ENCODE measurements at regions not wholly inside any gene's neighbourhood (a gene's known extent, or its start where the extent isn't known, plus 50 kb on each side); places are given as distances from the start of the nearest gene placed in this dataset.

GRCh38 chr7:13834328-13834761 lies 155.1 kb downstream of the ETV1 start:
- H3K9me3 ChIP-seq (ENCODE audit: control insufficient read depth in 4 of 4, low read length in 3 of 4) = no peaks in the 10 kb centered on the region
- H3K36me3 ChIP-seq (ENCODE audit: control insufficient read depth in 4 of 4, insufficient read depth in 3 of 4, low read depth in 1 of 4, low read length in 3 of 4) = no peaks in the 10 kb centered on the region
- no peaks in the 10 kb centered on the region for H3K4me1 ChIP-seq (ENCODE audit: control insufficient read depth in 4 of 4, insufficient read depth in 4 of 4, low read length in 3 of 4)
- no peak overlapping the region for H3K4me3 ChIP-seq (ENCODE audit: low read depth in 1 of 3, low read length in 3 of 3)
- no peak overlapping the region for H3K9ac ChIP-seq (ENCODE audit: low read depth in 1 of 2, low read length in 2 of 2)
- 62% methylated on average over 6 of the region's 6 CpGs for WGBS
- no peak for DNase-seq (ENCODE audit: low spot score)
- no peaks in the 10 kb centered on the region for H3K27me3 ChIP-seq (ENCODE audit: control insufficient read depth in 4 of 4, insufficient read depth in 4 of 4, low read length in 3 of 4)
- TF ChIP-seq FOXA2 (IDR thresholded peaks at IDR 0.05) (no peak), NR2F2 (IDR thresholded peaks at IDR 0.05) (no peak), SP1 (IDR thresholded peaks at IDR 0.05) (no peak), TAF1 (conservative IDR thresholded peaks at IDR 0.05) (no peak), EGR1 (IDR thresholded peaks at IDR 0.05; ENCODE audit: low read depth in 2 of 2) (no peak), MAX (IDR thresholded peaks at IDR 0.05) (no peak), FOXA1 (IDR thresholded peaks at IDR 0.05) (no peak), RAD21 (IDR thresholded peaks at IDR 0.05) (no peak), JUND (IDR thresholded peaks at IDR 0.05) (no peak)
- TF ChIP-seq, protein P1, sequence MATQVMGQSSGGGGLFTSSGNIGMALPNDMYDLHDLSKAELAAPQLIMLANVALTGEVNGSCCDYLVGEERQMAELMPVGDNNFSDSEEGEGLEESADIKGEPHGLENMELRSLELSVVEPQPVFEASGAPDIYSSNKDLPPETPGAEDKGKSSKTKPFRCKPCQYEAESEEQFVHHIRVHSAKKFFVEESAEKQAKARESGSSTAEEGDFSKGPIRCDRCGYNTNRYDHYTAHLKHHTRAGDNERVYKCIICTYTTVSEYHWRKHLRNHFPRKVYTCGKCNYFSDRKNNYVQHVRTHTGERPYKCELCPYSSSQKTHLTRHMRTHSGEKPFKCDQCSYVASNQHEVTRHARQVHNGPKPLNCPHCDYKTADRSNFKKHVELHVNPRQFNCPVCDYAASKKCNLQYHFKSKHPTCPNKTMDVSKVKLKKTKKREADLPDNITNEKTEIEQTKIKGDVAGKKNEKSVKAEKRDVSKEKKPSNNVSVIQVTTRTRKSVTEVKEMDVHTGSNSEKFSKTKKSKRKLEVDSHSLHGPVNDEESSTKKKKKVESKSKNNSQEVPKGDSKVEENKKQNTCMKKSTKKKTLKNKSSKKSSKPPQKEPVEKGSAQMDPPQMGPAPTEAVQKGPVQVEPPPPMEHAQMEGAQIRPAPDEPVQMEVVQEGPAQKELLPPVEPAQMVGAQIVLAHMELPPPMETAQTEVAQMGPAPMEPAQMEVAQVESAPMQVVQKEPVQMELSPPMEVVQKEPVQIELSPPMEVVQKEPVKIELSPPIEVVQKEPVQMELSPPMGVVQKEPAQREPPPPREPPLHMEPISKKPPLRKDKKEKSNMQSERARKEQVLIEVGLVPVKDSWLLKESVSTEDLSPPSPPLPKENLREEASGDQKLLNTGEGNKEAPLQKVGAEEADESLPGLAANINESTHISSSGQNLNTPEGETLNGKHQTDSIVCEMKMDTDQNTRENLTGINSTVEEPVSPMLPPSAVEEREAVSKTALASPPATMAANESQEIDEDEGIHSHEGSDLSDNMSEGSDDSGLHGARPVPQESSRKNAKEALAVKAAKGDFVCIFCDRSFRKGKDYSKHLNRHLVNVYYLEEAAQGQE (IDR thresholded peaks at IDR 0.05) = no peak
- TF ChIP-seq, protein P2, sequence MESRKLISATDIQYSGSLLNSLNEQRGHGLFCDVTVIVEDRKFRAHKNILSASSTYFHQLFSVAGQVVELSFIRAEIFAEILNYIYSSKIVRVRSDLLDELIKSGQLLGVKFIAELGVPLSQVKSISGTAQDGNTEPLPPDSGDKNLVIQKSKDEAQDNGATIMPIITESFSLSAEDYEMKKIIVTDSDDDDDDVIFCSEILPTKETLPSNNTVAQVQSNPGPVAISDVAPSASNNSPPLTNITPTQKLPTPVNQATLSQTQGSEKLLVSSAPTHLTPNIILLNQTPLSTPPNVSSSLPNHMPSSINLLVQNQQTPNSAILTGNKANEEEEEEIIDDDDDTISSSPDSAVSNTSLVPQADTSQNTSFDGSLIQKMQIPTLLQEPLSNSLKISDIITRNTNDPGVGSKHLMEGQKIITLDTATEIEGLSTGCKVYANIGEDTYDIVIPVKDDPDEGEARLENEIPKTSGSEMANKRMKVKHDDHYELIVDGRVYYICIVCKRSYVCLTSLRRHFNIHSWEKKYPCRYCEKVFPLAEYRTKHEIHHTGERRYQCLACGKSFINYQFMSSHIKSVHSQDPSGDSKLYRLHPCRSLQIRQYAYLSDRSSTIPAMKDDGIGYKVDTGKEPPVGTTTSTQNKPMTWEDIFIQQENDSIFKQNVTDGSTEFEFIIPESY (IDR thresholded peaks at IDR 0.05) = no peak
- no peak overlapping the region for H3K27ac ChIP-seq (ENCODE audit: low read depth in 1 of 2, low read length in 2 of 2)

DNA sequence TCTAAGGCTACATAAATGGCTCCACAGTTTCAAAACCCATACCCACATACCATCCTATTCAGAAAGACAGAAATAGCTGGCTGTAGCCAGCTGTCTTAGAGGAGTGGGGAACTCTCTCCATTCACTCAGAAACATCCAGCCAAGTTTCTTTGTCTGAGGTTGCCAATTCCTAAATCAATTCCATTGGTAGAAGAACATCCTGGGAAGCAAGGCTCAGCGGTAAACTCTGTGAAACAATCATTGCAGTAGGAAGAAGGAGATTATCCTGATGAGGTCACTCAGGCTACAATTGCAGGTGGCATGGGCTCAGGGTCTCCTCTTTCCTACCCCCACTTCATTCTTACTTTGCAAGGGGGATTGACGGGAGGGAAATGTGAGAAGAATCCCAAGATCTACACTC lies 154.0 kb downstream of the ETV1 start:
- no peak for DNase-seq (ENCODE audit: low spot score)
- Histone ChIP-seq H3K36me3 (ENCODE audit: control insufficient read depth in 4 of 4, insufficient read depth in 3 of 4, low read depth in 1 of 4, low read length in 3 of 4) (no peaks in the 10 kb centered on the region), H3K4me3 (ENCODE audit: low read depth in 1 of 3, low read length in 3 of 3) (no peak overlapping the region), H3K27me3 (ENCODE audit: control insufficient read depth in 4 of 4, insufficient read depth in 4 of 4, low read length in 3 of 4) (no peaks in the 10 kb centered on the region), H3K4me1 (ENCODE audit: control insufficient read depth in 4 of 4, insufficient read depth in 4 of 4, low read length in 3 of 4) (no peaks in the 10 kb centered on the region), H3K9me3 (ENCODE audit: control insufficient read depth in 4 of 4, low read length in 3 of 4) (no peaks in the 10 kb centered on the region), H3K27ac (ENCODE audit: low read depth in 1 of 2, low read length in 2 of 2) (no peak overlapping the region), H3K9ac (ENCODE audit: low read depth in 1 of 2, low read length in 2 of 2) (no peak overlapping the region)
- 80% methylated on average over 2 of the region's 2 CpGs for WGBS
- TF ChIP-seq, protein P2 (IDR thresholded peaks at IDR 0.05) = no peak
- no peak for TF ChIP-seq EGR1 (IDR thresholded peaks at IDR 0.05; ENCODE audit: low read depth in 2 of 2)
- no peak for TF ChIP-seq SP1 (IDR thresholded peaks at IDR 0.05)
- no peak for TF ChIP-seq HNF4A (conservative IDR thresholded peaks at IDR 0.05)
- no peak for TF ChIP-seq NR2F2 (IDR thresholded peaks at IDR 0.05)
- TF ChIP-seq MAX (IDR thresholded peaks at IDR 0.05) = no peak
- no peak for TF ChIP-seq YY1 (IDR thresholded peaks at IDR 0.05)
- TF ChIP-seq JUND (IDR thresholded peaks at IDR 0.05) = no peak
- TF ChIP-seq RXRA (IDR thresholded peaks at IDR 0.05) = no peak
- no peak for TF ChIP-seq HNF4G (IDR thresholded peaks at IDR 0.05)
- TF ChIP-seq CTCF (IDR thresholded peaks at IDR 0.05; ENCODE audit: low read depth, low read length, missing input control) = no peak
- no peak for TF ChIP-seq FOXA1 (IDR thresholded peaks at IDR 0.05)
- no peak for TF ChIP-seq RAD21 (IDR thresholded peaks at IDR 0.05)
- TF ChIP-seq TAF1 (conservative IDR thresholded peaks at IDR 0.05) = no peak
- no peak for TF ChIP-seq GABPA (IDR thresholded peaks at IDR 0.05 in 1 of 2, conservative IDR thresholded peaks at IDR 0.05 in 1 of 2)
- TF ChIP-seq, protein P1 (IDR thresholded peaks at IDR 0.05) = no peak
- no peak for TF ChIP-seq FOXA2 (IDR thresholded peaks at IDR 0.05)

All from liver (tissue), 8 donors.